Tibial artery (tissue), 4 donors: ENCODE measurements at regions not wholly inside any gene's neighbourhood (a gene's known extent, or its start where the extent isn't known, plus 50 kb on each side); places are given as distances from the start of the nearest gene placed in this dataset.
"Not testable (repeated sequence)": the region's sequence is repeated elsewhere in the genome, so short reads cannot be mapped to it uniquely, and the experiment has no call there.

ENCODE experiments used
- DNase-seq, 2 donors: peaks; one replicate each; pipeline ENCODE4 v3.0.0-alpha.2; 2019
- H3K27ac ChIP-seq, 2 donors: fragments of 200-600 bp; sonication (generic) in 1 of 2; 1 replicate in 1 of 2; 2 replicates in 1 of 2; pipeline ENCODE4 v1.5.1; 2018 to 2019; ENCODE audit warnings: mild to moderate bottlenecking in 1 of 2
- H3K27me3 ChIP-seq, 2 donors: fragments of 200-600 bp; sonication (generic) in 1 of 2; one replicate each; pipeline versions ENCODE4 v1.5.1 to v1.6.0; 2016 to 2019
- H3K36me3 ChIP-seq, 3 donors: fragments of 200-600 bp; sonication (generic) in 2 of 3; one replicate each; pipeline ENCODE4 v1.5.1; 2016 to 2019; ENCODE audit warnings: mild to moderate bottlenecking in 2 of 3
- H3K4me1 ChIP-seq, 4 donors: fragments of 200-600 bp; sonication (generic) in 2 of 4; 1 replicate in 3 of 4; 2 replicates in 1 of 4; pipeline ENCODE4 v1.5.1; 2016 to 2019
- H3K4me3 ChIP-seq, 2 donors: fragments of 200-600 bp; sonication (generic) in 1 of 2; 1 replicate in 1 of 2; 2 replicates in 1 of 2; pipeline ENCODE4 v1.5.1; 2018 to 2019; ENCODE audit warnings: mild to moderate bottlenecking in 2 of 2
- H3K9me3 ChIP-seq, 3 donors: fragments of 200-600 bp; sonication (generic) in 1 of 3; one replicate each; pipeline ENCODE4 v1.5.1; 2016 to 2019
- intact Hi-C: fragments of 100-400 bp; cut with DNase I; formaldehyde crosslinking; loops from one replicate; pipeline ENCODE4 v1.15.0; 2023; ENCODE audit warnings: low total_unique reads
- TF ChIP-seq, protein P1 (sequence below), 2 experiments: fragments of 200-600 bp in 1 of 2; fragments of 450-650 bp in 1 of 2; IDR thresholded peaks; one replicate each; pipeline ENCODE4 v1.5.1; 2017 to 2019; ENCODE audit warnings: antibody characterized with exemption in 2 of 2, mild to moderate bottlenecking in 1 of 2, moderate library complexity in 1 of 2

GRCh38 chr6:103720393-103720792, 1139.3 kb downstream of the HACE1 start:
- Histone ChIP-seq H3K27ac (no peak overlapping the region), H3K36me3 (no peaks in the 10 kb centered on the region), H3K9me3 (no peaks in the 10 kb centered on the region), H3K27me3 (no peaks in the 10 kb centered on the region), H3K4me1 (no peaks in the 10 kb centered on the region), H3K4me3 (no peak overlapping the region)
- intact Hi-C loops, result no loop called here
- TF ChIP-seq, protein P1, sequence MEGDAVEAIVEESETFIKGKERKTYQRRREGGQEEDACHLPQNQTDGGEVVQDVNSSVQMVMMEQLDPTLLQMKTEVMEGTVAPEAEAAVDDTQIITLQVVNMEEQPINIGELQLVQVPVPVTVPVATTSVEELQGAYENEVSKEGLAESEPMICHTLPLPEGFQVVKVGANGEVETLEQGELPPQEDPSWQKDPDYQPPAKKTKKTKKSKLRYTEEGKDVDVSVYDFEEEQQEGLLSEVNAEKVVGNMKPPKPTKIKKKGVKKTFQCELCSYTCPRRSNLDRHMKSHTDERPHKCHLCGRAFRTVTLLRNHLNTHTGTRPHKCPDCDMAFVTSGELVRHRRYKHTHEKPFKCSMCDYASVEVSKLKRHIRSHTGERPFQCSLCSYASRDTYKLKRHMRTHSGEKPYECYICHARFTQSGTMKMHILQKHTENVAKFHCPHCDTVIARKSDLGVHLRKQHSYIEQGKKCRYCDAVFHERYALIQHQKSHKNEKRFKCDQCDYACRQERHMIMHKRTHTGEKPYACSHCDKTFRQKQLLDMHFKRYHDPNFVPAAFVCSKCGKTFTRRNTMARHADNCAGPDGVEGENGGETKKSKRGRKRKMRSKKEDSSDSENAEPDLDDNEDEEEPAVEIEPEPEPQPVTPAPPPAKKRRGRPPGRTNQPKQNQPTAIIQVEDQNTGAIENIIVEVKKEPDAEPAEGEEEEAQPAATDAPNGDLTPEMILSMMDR (IDR thresholded peaks at IDR 0.05), result no peak
- no peak for DNase-seq

GRCh38 chr6:103719545-103719944, 1140.2 kb downstream of the HACE1 start:
- TF ChIP-seq, protein P1 (IDR thresholded peaks at IDR 0.05), result no peak
- H3K4me1 ChIP-seq, result no peaks in the 10 kb centered on the region
- H3K36me3 ChIP-seq, result no peaks in the 10 kb centered on the region
- intact Hi-C loops, result no loop called here
- H3K9me3 ChIP-seq, result no peaks in the 10 kb centered on the region
- no peak overlapping the region for H3K4me3 ChIP-seq
- DNase-seq, result no peak
- H3K27ac ChIP-seq, result no peak overlapping the region
- H3K27me3 ChIP-seq, result no peaks in the 10 kb centered on the region

GRCh38 chr6:103715269-103715668, 1144.5 kb downstream of the HACE1 start:
- no peak for DNase-seq
- H3K4me1 ChIP-seq, result no peaks in the 10 kb centered on the region
- no peak overlapping the region for H3K27ac ChIP-seq
- no peaks in the 10 kb centered on the region for H3K27me3 ChIP-seq
- no peaks in the 10 kb centered on the region for H3K9me3 ChIP-seq
- no peak overlapping the region for H3K4me3 ChIP-seq
- H3K36me3 ChIP-seq, result no peaks in the 10 kb centered on the region
- TF ChIP-seq, protein P1 (IDR thresholded peaks at IDR 0.05), result no peak
- intact Hi-C loops, result no loop called here

- H3K27me3 ChIP-seq, DNase-seq, H3K27ac ChIP-seq, intact Hi-C loops, H3K4me3 ChIP-seq, H3K36me3 ChIP-seq, H3K4me1 ChIP-seq, H3K9me3 ChIP-seq: not testable (repeated sequence)
Measured at GRCh38 chr6:103709236-103709635, 1150.5 kb downstream of the HACE1 start.

GRCh38 chr6:103707596-103708325, 1152.0 kb downstream of the HACE1 start:
- Histone ChIP-seq H3K27me3 (no peaks in the 10 kb centered on the region), H3K4me1 (no peaks in the 10 kb centered on the region), H3K4me3 (no peak overlapping the region), H3K36me3 (no peaks in the 10 kb centered on the region), H3K27ac (no peak overlapping the region), H3K9me3 (no peaks in the 10 kb centered on the region)
- no peak for DNase-seq
- intact Hi-C loops, result no loop called here
- TF ChIP-seq, protein P1 (IDR thresholded peaks at IDR 0.05), result no peak

DNA sequence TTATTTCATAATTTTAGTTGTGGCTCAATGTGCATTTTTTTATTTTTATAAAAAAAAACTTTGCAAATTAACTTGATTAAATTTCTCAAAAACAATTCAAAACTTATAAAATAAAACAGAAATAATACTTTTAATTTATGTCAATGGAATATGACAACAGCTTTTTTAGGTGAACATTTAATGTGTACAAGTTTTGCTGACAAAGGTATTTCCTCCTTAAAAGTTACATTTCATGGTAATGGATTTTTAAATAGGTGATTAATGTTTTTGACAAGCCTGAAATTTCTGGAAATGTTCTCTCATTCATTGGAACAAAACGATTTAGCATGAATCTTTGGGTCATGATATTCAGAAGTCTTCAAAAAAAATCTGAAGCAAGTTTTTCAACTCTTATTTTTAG, 1160.0 kb downstream of the HACE1 start:
- TF ChIP-seq, protein P1 (IDR thresholded peaks at IDR 0.05), result no peak
- intact Hi-C loops, result no loop called here
- H3K9me3 ChIP-seq, result no peaks in the 10 kb centered on the region
- DNase-seq, result no peak
- H3K4me1 ChIP-seq, result no peaks in the 10 kb centered on the region
- no peak overlapping the region for H3K4me3 ChIP-seq
- no peaks in the 10 kb centered on the region for H3K27me3 ChIP-seq
- H3K27ac ChIP-seq, result no peak overlapping the region
- H3K36me3 ChIP-seq, result no peaks in the 10 kb centered on the region
